T1000 (cell line): ENCODE measurements at regions not wholly inside any gene's neighbourhood (a gene's known extent, or its start where the extent isn't known, plus 50 kb on each side); places are given as distances from the start of the nearest gene placed in this dataset.
"Not testable (repeated sequence)": the region's sequence is repeated elsewhere in the genome, so short reads cannot be mapped to it uniquely, and the experiment has no call there.

Source experiments
- DNase-seq: peaks from one replicate; lab custom pipeline; 2025; ENCODE audit warnings: mixed read lengths; lab: John Stamatoyannopoulos, UW

DNA sequence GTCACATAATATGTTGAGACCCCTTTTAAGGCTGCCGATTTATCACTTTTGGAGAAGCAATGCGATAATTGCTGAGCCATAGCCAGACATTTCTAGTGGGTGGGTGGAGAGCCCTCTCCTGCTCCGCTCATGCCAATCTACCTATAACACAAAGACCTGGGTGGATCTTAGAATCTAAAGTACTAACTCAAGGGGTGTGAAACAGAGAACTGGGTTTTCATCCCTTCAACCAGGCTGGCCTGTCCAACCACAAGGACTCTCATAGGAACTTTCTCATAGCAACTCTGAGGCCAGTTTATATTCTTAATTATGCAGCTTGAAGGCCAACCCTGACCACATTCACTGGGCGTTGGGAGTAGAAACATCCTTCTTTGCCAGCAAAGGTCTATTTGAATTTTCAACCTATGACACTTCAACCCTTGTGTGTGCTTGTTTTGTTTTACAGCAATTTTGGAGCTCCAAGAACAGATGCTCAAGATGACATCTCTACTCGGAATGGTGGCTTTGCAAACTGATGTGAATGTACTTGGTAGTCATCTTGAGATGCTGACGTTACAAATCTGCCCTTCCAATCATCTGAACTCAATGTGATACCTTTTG lies 1198.2 kb upstream of the AUTS2 start:
- no peak for DNase-seq

DNA sequence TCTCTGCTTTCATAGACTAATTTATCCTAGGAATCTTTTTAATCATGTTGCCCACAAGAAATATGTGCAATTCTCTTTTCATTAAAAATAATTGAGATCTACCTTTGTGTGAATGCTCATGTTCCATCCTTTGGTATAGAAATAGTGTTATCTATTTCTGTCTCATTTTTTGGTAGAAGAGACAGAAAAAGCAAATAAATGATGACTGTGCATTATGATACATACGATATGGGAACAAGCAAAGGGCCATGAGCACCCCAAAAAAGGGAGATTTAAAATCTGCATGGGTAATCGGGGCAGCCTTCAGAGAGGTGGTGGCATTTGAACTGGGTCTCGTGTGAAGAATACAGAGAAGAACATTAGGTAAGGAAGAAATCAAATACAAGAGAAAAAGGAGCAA lies 1197.5 kb upstream of the AUTS2 start:
- DNase-seq: no peak

DNA sequence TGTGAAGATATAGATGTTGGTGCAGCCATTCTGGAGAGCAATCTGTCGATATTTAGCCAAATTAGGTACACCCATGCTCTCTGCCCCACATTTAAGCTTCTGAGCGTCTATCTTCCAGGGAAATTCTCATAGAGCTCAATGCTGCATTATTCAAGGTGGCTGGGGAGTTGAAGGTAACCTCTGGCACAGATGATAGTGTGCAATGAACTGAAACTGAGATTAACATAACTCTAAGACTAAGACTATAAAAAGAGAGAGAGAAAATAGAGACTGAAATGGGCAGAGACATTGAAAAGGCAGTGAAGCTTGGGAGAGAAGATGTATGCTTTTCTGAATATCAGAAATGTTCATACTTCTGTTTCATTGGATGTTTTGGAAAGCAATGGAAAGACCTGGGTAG lies 1197.0 kb upstream of the AUTS2 start:
- no peak for DNase-seq

GRCh38 chr7:68406480-68406879 lies 1191.8 kb upstream of the AUTS2 start:
- DNase-seq: no peak

DNA sequence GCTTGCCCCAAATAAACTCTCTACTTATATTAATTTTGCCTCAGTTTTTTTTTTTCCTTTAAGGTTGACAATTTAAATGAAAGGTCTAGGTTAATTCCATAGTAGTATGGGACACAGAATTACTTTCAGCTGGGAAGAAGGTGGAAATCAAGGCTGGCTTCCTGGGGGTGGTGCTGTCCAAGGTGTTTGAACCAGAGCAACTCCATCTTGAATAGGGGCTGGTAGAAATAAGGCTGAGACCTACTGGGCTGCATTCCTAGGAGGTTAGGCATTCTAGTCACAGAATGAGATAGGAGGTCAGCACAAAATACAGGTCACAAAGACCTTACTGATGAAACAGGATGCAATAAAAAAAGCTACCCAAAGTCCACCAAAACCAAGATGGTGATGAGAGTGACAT lies 1190.8 kb upstream of the AUTS2 start:
- DNase-seq: no peak

DNA sequence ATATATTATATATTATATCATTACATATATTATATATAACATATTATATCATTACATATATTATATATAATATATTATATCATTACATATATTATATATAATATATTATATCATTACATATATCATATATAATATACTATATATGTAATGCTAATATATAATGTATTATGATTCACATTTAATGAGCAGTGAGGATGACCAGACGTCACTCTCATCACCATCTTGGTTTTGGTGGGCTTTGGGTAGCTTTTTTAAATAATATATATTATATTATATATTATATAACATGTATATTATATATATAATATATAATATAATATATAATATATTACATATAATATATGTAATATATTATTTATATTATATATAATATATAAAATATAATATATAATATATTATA lies 1189.4 kb upstream of the AUTS2 start:
- DNase-seq: no peak

- DNase-seq: no peak
Observed at GRCh38 chr7:68409851-68410250, 1188.4 kb upstream of the AUTS2 start.

DNA sequence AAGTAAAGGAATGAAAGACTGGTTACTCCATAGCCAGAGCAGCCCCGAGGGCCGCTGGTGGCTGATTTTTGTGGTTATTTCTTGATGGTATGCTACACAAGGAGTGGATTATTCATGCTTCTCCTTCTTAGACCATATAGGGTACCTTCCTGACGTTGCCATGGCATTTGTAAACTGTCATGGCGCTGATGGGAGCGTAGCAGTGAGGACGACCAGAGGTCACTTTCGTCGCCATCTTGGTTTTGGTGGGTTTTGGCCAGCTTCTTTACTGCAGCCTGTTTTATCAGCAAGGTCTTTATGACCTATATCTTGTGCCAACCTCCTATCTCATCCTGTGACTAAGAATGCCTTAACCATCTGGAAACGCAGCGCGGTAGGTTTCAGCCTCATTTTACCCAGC lies 1187.6 kb upstream of the AUTS2 start:
- not testable (repeated sequence) for DNase-seq

GRCh38 chr7:68411742-68412141 lies 1186.5 kb upstream of the AUTS2 start:
- no peak for DNase-seq

DNA sequence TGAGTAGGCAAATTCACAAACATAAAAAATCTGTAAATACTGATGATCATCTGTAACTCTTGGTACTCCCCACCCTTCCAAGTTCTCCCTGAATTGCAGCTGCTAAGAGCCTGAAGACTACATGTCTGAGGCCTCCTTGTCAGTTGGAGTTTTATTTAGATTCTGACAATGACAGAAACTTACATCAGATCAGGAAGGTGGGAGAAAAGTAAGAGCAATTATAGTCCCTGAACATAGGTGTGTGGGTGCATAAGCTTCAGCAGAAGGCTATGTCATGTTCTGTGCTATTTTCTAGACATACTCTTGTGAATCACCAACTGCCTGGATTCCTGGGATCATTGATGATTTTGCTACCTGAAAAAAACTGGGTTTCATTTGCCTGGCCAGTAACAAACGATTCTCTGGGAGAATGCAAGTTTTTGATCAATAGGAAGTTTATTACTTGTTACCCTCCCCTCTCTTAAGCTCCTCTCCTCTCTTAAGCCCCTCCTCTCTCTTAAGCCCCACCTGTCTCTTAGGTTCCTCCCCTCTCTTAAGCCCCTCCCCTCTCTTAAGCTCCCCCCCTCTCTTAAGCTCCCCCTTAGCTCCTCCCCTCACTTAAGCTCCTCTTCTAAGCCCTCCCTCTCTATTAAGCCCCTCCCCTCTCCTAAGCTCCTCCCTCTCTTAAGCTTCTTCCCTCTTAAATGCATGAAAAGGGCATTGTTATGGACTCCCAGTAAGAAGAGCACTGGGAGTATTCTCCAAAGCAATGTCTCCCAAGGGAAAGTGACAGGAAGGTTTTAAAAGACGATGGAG lies 1183.4 kb upstream of the AUTS2 start:
- no peak for DNase-seq

DNA sequence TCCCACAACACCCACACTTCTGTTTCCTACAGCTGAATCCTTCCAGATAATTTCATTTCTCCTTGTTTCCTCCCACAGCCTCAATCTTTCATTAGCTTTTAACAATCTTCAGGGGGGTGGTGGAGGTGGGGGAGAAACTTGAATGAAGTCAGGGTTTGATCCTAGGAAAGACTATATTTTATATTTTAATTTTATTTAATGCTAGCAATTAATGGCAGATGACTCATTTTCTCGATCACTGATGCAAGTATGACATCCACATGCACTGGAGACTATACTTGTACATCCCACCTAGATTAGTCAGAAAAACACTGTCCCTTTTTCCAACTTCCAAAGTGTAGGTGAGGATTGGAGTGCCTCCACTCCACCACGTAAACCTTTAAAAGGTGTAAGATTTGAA lies 1181.3 kb upstream of the AUTS2 start:
- DNase-seq: no peak

DNA sequence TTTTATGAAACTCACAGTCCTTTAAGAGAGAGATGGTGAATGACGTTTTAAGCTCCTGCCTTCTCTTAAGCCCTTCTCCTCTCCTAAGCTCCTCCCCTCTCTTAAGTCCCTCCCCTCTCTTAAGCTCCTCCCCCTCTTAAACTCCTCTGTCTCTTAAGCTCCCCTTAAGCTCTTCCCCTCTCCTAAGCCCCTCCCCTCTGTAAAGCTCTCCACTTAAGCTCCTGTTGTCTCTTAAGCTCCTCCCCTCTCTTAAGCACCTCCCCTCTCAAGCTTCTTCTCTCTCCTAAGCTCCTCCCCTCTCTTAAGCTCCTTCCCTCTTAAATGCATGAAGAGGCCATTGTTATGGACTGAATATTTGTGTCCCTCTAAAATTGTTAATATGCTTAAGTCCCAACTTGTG lies 1180.6 kb upstream of the AUTS2 start:
- no peak for DNase-seq

DNA sequence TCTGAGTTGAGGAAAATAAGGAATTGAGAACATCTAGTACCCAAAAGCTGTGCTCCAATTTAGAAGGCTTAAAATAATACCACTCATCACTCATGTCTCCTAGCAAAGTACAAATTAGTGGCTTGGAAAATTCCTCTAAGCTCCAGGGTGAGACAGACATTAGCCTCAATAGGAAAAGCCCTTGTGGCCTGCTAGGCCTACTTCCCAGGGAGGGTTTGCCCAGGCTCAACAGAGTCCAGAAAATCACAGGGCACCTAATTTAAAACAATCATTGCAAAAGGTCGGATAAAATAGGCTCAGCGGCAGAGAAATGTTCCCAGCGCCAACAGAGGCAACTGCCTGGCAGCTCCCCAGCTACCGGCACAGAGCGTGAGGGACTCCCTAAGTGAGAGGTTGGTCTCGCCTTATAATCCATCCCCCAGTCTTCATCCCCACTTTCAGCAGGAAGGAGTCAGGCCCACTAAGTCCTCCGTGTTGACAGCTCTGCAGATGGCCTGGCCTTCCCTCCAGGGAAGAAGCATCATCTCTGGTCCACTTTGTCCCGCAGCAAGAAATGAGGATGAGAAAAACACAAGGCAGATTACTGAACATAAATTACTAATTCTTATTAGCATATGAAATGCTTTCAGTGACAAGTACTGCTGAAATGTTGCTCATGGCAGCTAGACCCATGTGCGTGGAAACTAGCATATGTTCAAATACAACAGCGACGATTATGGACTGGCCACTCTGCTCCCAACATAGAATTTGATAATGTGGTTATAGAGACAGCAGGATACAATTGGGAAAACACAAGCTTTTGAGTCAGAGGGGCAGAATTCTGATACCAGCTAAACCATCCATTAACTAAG lies 1177.7 kb upstream of the AUTS2 start:
- no peak for DNase-seq

DNA sequence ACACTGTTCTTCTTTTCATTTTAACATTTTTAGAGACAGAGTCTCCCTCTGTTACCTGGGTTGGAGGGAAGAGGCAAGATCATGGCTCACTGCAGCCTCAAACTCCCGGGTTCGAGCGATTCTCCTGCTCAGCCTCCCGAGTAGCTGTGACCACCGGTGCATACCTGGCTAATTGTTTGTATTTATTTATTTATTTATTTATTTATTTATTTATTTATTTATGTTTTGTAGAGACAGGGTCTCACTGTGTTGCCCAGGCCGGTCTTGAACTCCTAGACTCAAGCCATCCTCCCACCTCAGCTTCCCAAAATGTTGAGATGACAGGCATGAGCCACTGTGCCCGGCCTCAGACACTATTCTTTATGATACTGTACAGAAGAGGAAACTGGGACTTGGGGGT lies 1176.6 kb upstream of the AUTS2 start:
- DNase-seq: no peak

DNA sequence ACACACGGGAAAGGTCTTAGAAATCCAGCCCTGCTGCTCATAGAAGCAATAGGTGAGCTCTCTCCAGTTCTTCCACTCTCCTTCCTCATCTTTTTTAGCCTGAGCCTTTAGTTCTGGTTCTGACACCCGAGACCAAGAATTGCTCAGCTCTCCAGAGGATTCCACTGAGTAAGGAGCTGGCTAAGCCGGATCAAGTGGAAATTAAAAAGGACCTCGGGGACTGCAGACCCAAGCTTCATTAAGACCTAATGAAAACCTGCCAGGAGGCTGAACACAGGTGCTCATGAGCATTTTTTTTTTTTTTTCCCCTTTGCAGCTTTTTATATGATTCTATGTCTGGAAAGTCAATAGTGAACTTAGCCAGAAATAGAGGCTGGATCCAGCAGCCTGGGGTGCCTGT lies 1176.0 kb upstream of the AUTS2 start:
- DNase-seq: no peak

DNA sequence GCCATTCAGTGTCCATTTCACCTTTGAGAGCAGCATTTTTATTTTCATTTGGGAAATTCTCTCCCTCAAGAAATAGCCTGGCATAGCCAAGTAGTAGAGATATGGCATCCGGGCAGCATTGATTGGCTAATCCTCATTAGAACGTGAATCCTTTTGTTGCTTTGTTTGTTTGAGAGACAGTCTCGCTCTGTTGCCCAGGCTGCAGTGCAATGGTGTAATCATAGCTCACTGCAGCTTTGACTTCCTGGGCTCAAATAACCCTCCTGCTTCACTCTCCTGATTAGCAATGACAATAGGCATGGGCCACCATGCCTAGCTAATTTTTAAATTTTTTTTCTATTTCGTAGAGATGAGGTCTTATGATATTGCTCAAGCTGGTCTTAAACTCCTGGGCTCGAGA lies 1174.9 kb upstream of the AUTS2 start:
- no peak for DNase-seq

- no peak for DNase-seq
Observed at GRCh38 chr7:68424658-68425297, 1173.5 kb upstream of the AUTS2 start.

GRCh38 chr7:68425377-68425776 lies 1172.9 kb upstream of the AUTS2 start:
- DNase-seq: no peak

DNA sequence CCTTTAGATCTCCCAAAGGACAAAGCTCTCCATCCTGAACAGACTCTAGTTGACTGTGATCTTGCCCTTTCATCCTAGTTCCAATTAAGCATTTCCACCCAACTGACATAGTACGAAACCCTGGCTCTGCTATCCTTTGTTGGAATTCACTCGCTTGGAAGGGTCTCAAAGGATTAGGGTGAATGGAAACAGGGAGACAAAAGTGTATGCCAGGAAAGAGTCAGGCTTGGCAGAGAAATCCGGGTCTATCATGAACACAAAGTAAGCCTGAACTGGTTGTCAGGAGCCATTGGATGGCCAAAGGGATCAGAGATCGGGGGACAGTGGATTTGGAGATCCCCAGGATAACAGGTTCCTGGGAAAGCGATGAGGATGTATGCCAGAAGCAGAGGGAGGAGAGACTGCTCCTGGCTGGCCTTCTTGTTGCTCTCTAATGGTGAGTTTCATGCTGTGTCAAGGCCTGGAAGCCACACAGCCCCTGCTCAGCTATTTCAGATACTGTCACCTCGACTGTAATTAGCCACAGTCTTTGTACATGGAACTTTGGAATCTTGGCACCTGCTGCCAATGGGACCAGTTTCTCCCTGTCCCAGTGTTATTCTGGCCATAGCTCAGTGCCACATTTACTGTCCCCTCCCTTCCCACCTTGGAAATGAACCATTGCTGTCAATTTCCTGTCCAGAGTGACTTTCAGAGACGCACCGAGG lies 1168.7 kb upstream of the AUTS2 start:
- no peak for DNase-seq

GRCh38 chr7:68432585-68432984 lies 1165.7 kb upstream of the AUTS2 start:
- no peak for DNase-seq

- DNase-seq: no peak
Observed at GRCh38 chr7:68433462-68434070, 1164.7 kb upstream of the AUTS2 start.
